ENCODE measurements at regions not wholly inside any gene's neighbourhood (a gene's known extent, or its start where the extent isn't known, plus 50 kb on each side); places are given as distances from the start of the nearest gene placed in this dataset.

DNA sequence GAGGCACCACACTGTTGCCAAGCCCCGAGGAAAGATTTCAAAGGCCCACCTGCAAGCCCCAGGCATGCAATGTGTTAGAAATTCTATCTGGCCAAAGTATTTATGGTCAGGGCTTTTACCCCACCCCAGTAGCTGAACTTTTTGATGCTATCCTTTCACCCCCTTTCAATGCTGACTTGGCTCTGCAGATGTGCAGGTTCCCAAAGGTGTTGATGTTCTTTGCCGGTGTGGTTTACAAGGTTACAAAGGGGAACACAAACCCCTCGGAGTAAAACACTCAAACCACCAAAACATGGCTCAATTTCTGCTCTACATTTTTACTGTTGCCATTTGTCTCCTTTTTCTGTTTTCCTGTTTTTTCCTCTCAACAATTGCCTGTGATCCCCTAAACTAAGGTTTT lies 145.4 kb upstream of the BNIP2 start:
- TF ChIP-seq, protein P1, sequence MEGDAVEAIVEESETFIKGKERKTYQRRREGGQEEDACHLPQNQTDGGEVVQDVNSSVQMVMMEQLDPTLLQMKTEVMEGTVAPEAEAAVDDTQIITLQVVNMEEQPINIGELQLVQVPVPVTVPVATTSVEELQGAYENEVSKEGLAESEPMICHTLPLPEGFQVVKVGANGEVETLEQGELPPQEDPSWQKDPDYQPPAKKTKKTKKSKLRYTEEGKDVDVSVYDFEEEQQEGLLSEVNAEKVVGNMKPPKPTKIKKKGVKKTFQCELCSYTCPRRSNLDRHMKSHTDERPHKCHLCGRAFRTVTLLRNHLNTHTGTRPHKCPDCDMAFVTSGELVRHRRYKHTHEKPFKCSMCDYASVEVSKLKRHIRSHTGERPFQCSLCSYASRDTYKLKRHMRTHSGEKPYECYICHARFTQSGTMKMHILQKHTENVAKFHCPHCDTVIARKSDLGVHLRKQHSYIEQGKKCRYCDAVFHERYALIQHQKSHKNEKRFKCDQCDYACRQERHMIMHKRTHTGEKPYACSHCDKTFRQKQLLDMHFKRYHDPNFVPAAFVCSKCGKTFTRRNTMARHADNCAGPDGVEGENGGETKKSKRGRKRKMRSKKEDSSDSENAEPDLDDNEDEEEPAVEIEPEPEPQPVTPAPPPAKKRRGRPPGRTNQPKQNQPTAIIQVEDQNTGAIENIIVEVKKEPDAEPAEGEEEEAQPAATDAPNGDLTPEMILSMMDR (conservative IDR thresholded peaks at IDR 0.05), result no peak
- no peak for TF ChIP-seq ZFX (IDR thresholded peaks at IDR 0.05)
